ENCODE measurements at regions not wholly inside any gene's neighbourhood (a gene's known extent, or its start where the extent isn't known, plus 50 kb on each side); places are given as distances from the start of the nearest gene placed in this dataset.

- no peak for DNase-seq (ENCODE audit: low spot score)
Observed at GRCh38 chr2:136404925-136405324, 287.0 kb upstream of the CXCR4 start.

DNA sequence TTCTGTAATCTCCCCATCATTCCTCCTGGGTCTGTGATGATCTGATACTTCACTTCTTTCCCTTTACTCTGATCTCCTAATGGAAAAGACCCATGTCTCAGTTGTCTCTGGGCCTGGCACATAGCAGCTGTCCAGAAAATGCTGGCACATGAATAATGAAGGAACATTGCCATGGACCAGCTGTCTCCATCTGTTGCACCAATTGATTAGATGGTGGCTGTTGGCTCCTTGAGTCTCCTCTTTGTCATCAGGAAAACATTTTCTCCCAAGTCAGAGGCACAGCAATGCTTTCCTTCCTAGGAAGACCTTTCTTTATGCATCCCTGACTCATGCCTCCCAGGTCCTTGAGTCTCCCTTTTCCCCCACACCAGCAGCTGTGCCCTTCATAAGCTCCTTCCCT, 286.2 kb upstream of the CXCR4 start:
- DNase-seq (ENCODE audit: low spot score): no peak

- DNase-seq (ENCODE audit: low spot score): no peak
Observed at GRCh38 chr2:136402281-136402680, 284.3 kb upstream of the CXCR4 start.

DNA sequence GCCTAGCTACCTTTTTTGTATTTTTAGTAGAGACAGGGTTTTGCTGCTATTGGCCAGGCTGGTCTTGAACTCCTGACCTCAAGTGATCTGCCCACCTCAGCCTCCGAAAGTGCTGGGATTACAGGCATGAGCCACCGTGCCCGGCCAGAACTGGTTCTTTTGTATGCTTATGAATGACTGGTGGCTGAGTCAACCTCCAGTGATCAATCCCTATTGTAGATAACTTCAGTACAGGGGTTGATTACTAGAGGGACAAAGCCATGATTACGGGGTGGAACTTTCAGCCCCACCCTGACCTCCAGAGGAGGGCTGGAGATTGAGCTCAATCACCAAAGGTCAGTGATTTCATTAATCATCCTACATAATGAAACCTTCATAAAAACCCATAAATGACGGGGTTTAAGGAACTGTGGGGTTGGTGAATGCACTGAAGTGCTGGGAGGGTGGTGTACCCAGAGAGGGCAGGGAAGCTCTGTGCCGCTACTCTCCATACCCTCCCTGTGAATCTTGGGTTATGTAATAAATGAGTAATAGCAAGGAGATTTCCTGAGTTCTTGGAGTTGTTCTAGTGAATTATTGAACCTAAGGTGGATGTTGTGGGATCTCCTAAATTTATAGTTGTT, 281.8 kb upstream of the CXCR4 start:
- no peak for DNase-seq (ENCODE audit: low spot score)

DNA sequence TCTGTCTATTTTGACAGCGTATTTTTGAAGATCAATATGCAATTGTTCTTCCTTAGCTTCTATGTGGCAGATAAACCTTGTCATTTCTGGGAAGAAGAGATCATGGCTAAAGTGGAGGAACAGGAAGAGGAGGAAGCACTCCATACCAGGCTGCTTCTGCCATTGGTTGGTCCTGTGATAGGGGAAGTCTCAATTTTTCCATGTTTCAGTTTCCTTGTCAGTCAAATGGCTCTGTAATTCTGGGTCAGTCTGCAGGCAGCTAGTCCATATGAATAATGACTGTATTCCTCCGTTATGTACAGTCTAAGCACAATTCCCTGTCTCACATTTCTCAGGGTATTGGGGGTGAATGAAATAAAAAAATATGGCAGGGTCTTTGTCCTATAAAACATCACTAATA, 277.6 kb upstream of the CXCR4 start:
- no peak for DNase-seq (ENCODE audit: low spot score)

- no peak for DNase-seq (ENCODE audit: low spot score)
Observed at GRCh38 chr2:136394136-136395060, 276.4 kb upstream of the CXCR4 start.

- DNase-seq (ENCODE audit: low spot score): peak; percentile 4
Observed at GRCh38 chr2:136393514-136393913, 275.6 kb upstream of the CXCR4 start.

DNA sequence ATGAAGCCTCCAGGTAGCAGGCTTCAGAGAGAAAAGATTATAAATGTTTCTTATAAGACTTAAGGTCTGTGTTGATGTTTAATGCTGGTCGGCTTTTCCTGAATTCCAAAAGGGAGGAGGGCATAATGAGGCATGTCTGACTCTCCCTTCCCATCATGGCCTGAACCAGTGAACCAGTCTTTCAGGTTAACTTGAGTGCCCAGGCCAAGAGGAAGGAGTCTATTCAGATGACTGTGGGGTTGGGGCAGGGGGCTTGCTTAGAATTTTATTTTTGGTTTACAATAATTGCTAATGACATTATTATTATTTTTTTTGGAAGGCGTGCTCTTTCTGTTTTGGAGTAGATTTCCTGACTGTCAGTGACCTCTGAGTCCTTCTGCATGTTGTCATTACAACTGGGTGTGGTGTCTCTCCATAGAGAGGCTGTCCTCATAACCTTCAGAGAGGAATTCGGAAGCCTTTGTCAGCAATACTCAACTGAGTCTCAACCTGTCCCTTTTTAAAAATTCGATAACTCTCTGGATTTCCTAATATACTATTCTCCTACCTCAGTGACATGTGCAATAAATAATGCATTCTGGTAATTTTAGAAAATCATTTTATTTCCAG, 275.1 kb upstream of the CXCR4 start:
- DNase-seq (ENCODE audit: low spot score): no peak

- no peak for DNase-seq (ENCODE audit: low spot score)
Observed at GRCh38 chr2:136389809-136390208, 271.9 kb upstream of the CXCR4 start.

DNA sequence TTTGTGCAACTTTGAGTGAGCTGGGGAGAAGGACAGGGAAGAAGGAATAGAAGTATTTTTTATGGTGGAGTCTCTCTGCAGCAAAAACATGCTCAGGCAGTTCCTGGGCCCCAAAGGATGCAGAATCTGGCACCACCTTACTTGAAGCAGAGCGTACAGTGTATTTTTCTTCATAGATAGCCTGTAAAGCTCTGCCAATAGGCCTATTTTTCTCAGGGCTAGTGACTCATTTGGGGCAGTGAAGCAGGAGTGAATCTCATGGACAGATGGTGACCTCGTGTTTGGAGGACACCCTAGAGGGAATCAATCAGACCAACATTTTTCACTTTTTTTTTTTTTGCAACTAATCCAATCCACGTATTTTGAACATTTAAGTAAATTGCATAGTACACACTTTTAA, 268.1 kb upstream of the CXCR4 start:
- no peak for DNase-seq (ENCODE audit: low spot score)

DNA sequence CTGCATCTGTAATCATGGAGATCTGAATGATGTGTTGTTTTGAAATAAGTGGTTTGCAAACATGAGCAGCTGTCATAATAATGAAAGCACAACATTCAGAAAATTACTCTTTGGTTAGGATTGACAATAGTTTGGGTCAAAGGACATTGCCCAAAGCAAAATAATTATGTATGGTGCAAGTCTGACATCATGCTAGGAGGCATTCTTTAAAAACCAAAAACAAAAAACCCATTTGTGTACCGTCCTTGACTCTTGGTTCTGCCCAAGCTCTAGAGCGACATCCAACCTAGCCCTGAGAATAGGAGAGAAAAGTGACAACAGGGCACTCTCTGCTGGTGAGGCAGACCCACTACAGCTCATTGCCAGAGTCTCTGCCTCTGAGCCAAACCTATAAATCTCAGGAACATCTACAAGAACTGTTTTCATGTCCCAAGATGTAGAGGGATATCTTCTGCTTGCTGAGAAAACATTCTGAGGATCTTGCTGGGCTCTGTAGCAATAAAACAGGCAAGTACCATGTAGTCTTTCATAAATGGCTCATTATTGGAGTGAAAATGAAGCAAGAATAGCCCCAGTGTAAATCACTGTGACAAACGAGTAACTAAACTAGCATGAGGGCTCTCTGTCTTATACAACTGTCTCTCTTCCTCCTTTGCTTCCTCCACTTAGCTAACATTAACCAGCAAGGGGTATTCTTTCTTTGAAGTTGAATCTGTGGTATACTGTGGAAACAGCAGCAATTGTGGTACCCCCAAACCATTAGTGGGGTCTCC, 266.8 kb upstream of the CXCR4 start:
- DNase-seq (ENCODE audit: low spot score): peak; percentile 65

GRCh38 chr2:136383167-136383566, 265.2 kb upstream of the CXCR4 start:
- no peak for DNase-seq (ENCODE audit: low spot score)

DNA sequence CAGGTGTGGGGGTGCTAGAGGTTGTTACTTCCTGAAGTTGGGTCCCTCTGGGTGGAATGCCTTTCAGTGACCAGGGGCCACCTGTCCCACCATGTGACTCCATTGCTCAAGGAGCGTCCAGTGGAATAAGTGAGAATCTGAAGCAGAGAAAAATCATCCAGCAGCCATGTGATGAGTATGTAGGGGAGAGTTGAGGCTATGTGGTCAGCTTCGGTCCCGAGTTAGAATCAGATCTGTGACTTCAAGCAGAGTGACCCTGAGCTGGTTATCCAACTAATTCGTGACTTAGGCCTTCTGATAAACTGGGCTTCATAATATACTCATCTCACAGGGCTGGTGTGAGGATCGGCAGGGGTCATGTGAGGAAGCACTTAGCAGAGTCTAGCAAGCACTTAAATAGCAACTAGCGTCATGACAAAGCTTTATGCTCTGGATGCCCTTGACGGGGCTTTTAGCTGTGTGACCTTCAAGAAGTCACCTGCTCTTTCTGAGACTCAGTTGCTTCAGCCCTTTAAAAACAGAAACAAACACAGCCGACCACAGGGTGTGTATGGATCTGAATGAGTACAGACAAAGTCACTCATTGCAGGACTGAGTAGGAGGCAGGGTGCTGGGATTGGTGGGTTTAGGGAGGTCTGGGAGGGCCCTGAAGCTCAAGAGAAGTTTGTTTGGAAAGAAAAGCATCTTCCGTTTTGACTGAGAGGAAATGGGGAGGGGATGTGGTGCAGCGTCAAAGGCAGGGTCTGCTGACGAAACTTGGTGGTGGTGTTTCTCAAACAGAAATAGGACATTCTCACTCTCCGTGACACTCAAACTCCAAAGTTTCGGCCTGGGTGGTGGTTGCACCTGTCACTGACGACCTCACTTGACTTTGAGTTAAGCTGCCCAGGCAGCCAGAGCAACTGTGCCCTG, 264.0 kb upstream of the CXCR4 start:
- no peak for DNase-seq (ENCODE audit: low spot score)

GRCh38 chr2:136381245-136381644, 263.3 kb upstream of the CXCR4 start:
- no peak for DNase-seq (ENCODE audit: low spot score)

DNA sequence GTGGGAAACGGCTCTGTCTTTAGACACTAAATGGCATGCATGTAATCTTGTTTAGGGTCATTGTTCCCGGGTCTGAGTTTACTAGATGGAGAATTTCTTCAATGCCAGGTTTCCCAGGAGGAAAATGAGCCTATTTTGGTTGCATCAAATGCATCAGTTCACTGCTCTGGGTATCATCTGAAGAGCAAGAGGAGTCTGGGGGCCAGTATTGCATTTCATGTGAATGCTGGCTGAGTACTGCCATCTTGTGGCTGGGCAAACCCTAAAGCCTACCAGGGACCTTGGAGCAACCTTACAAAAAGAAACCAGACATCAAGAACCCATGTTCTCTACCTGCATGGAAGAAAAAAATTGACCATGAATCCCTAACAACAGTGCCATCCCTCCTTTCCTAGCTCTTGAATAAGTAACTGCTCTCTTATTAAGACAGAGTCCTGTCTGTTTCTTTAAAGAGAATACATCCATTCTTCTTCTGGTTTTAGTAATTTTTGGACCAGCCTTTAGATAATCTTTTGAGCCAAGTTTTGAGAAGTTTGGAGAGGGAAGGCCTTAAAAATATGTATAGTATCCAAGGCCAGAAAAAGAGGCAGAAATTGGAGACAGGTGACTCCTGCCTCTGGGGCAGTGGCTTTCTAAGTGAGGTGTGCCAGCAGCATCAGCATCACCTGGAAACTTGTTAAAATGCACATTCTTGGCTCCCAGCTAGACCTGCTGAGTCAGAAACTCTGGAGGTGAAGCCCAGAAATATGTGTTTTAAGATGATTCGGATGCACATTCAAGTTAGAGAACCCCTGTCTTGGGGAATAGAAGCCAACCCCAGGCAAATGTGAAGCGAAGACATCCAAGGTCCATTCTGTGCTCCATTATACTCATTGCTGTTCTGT, 261.0 kb upstream of the CXCR4 start:
- peak; percentile 13 for DNase-seq (ENCODE audit: low spot score)

DNA sequence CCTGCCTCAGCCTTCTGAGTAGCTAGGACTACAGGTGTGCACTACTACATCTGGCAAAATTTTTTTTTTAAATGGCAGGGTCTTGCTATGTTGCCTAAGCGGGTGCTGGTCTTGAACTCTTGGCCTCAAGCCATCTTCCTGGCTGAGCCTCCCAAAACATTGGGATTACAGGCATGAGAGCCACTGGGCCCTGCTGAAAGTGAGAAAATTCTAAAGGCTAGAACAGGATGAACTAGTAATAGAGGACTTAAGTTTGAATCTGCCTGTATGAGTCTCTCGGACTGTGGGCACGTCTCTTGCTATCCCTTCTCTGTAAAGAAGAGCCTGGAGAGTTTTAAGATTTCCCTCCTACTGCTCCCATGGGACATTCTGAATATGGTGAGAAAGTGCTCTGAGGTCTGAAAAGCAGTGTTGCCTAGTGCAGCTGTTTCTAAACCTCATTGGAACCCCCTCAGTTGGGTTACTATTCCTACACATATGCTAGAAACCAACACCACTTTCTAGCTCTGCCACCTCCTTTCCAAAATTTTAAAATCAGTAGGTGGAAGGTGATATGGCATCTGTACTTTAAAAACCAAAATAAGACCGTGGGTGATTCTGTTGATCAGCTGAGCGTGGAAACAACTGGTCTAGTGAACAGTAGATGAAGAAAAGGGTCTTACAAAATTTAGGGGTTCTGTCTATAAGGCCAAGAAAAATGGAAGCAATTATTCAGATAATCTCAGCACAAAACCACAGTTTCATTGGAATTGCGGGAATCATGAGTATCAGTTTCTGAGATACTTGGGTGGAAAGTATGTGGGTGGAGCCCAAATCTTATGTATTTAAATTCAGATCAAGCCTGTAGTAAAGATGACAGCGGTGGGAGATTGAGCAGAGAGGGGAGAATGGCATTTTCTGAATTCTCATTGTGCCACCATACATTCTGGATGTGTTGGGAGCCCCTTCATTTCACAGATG, 259.8 kb upstream of the CXCR4 start:
- DNase-seq (ENCODE audit: low spot score): no peak

- peak; percentile 12 for DNase-seq (ENCODE audit: low spot score)
Observed at GRCh38 chr2:136376798-136377211, 258.9 kb upstream of the CXCR4 start.

DNA sequence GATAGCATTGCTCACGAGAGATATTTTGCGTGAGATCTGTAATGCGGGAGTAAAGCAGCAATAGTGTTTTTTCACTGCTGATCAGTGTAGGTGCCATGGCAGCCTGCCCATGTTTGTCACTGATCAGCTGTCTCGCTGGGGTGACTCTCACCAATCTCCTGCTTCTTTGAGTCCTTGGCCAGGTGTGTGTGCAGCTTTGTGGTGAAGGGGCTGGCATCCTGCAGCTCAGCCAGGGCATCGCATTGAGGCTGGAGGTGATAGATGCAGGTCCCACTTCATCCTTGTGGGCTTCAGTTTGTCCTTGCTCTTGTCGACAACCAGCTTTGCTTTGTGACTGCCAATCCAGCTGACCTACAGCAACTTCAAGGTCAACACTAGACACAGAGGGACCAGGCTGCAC, 258.3 kb upstream of the CXCR4 start:
- no peak for DNase-seq (ENCODE audit: low spot score)

Measured in umbilical cord (tissue), 1 donor.